HepG2 (cell line): ENCODE measurements at regions not wholly inside any gene's neighbourhood (a gene's known extent, or its start where the extent isn't known, plus 50 kb on each side); places are given as distances from the start of the nearest gene placed in this dataset.

Experiments used
- ATAC-seq: fragments of 200-7000 bp; cut with Tn5 transposase; 3 replicates; pipeline ENCODE4 v1.9.1; 2020; ENCODE audit warnings: mild to moderate bottlenecking, moderate library complexity
- BruUV-seq: library from RNA; stranded (reverse); fragments of 400-500 nt; replicated peaks from 2 replicates; lab custom pipeline; 2021; lab: Mats Ljungman, UMichigan
- CTCF ChIA-PET: fragments of 300-600 bp; formaldehyde crosslinking; extraction: SDS; loops from one replicate; lab custom pipeline; 2021; ENCODE audit warnings: low total read pairs, inconsistent platforms, low intra/inter-chr PET ratio; lab: Yijun Ruan, JAX
- POLR2A ChIA-PET: fragments of 350-600 bp; sonication (Branson Sonifier 250); formaldehyde crosslinking; loops from one replicate; lab custom pipeline; 2020; ENCODE audit warnings: antibody characterized with exemption, inconsistent platforms; lab: Yijun Ruan, JAX
- DNase-seq: peaks from one replicate; pipeline ENCODE4 v3.0.0-alpha.2; 2015; ENCODE audit warnings: low spot score
- FAIRE-seq: peaks from 3 replicates; lab custom pipeline; 2011; peaks lifted over from hg19 to GRCh38; lab: Jason Lieb, UNC
- H2AFZ ChIP-seq: one replicate; pipeline ENCODE4 v1.6.1; 2011; ENCODE audit warnings: low read length, inconsistent platforms
- H3K27ac ChIP-seq: fragments of 300-600 bp; 3 replicates; pipeline ENCODE4 v1.8.0; 2011; ENCODE audit warnings: mixed run types, mild to moderate bottlenecking, mixed read lengths, low read length, inconsistent platforms; ENCODE audit not compliant: insufficient read depth; ENCODE audit errors: extremely low read length
- H3K27me3 ChIP-seq, 2 experiments: fragments of 200-600 bp in 1 of 2; 2 replicates in 1 of 2; 3 replicates in 1 of 2; pipeline versions ENCODE4 v1.6.0 to v1.8.0; 2011; ENCODE audit warnings: low read length in 2 of 2, mild to moderate bottlenecking in 2 of 2, moderate library complexity in 2 of 2, inconsistent platforms in 1 of 2; ENCODE audit not compliant: insufficient read depth in 2 of 2, control insufficient read depth in 1 of 2
- H3K36me3 ChIP-seq, 2 experiments: fragments of 200-600 bp in 1 of 2; replicated peaks in 1 of 2; 2 replicates in 1 of 2; 3 replicates in 1 of 2; pipeline versions ENCODE4 v1.5.1 to v1.8.0; 2011; ENCODE audit warnings: low read length in 2 of 2, inconsistent platforms in 1 of 2; ENCODE audit not compliant: insufficient read depth in 2 of 2, control insufficient read depth in 1 of 2
- H3K4me1 ChIP-seq: 2 replicates; pipeline ENCODE4 v1.5.1; 2012; ENCODE audit warnings: low read length, inconsistent platforms; ENCODE audit not compliant: insufficient read depth
- H3K4me2 ChIP-seq: 2 replicates; pipeline ENCODE4 v1.6.0; 2011; ENCODE audit warnings: low read depth, low read length, inconsistent platforms
- H3K4me3 ChIP-seq, 3 experiments: fragments of 200-600 bp in 1 of 3; sonication (generic), shearing (Covaris generic) in 1 of 3; replicated peaks in 1 of 3; 2 replicates each; pipeline ENCODE4 v1.5.1; 2011 to 2016; ENCODE audit warnings: low read length in 3 of 3, inconsistent platforms in 2 of 3, low read depth in 2 of 3, mild to moderate bottlenecking in 2 of 3, control low read depth in 1 of 3, mixed read lengths in 1 of 3; ENCODE audit not compliant: insufficient read depth in 1 of 3
- H3K79me2 ChIP-seq: one replicate; pipeline ENCODE4 v1.6.1; 2011; ENCODE audit warnings: low read length, inconsistent platforms; ENCODE audit not compliant: insufficient read depth
- H3K9ac ChIP-seq: 2 replicates; pipeline ENCODE4 v1.6.0; 2011; ENCODE audit warnings: mild to moderate bottlenecking, low read depth, low read length, inconsistent platforms; ENCODE audit not compliant: insufficient read depth
- H3K9me3 ChIP-seq: 2 replicates; pipeline ENCODE4 v1.5.1; 2012; ENCODE audit warnings: mild to moderate bottlenecking, low read length
- H4K20me1 ChIP-seq: 2 replicates; pipeline ENCODE4 v1.6.0; 2011; ENCODE audit warnings: inconsistent platforms, mild to moderate bottlenecking, low read length, moderate library complexity; ENCODE audit not compliant: insufficient read depth
- ATF7 ChIP-seq, 2 experiments: fragments of 450-650 bp in 1 of 2; sonication (generic) in 1 of 2; formaldehyde crosslinking in 1 of 2; IDR thresholded peaks; 2 replicates each; pipeline versions ENCODE4 v1.4.0 to v1.6.1; 2016 to 2020; ENCODE audit warnings: antibody characterized with exemption in 1 of 2, mild to moderate bottlenecking in 1 of 2, missing genetic modification reagents in 1 of 2
- HMG20B ChIP-seq: conservative IDR thresholded peaks from 2 replicates; pipeline ENCODE4 v1.6.1; 2016; ENCODE audit warnings: missing genetic modification reagents, missing compliant biosample characterization
- KDM1A ChIP-seq: IDR thresholded peaks from 2 replicates; pipeline ENCODE4 v1.6.1; 2016; ENCODE audit warnings: missing compliant biosample characterization
- PAX8 ChIP-seq: sonication (generic); formaldehyde crosslinking; IDR thresholded peaks from 2 replicates; pipeline ENCODE4 v1.8.0; 2022; ENCODE audit warnings: mild to moderate bottlenecking, missing genetic modification reagents, borderline replicate concordance
- TARDBP ChIP-seq: sonication (generic); formaldehyde crosslinking; IDR thresholded peaks from 2 replicates; pipeline ENCODE4 v1.8.0; 2022; ENCODE audit warnings: mild to moderate bottlenecking, missing genetic modification reagents
- THYN1 ChIP-seq: sonication (generic); formaldehyde crosslinking; IDR thresholded peaks from 2 replicates; pipeline ENCODE4 v1.8.1; 2023; ENCODE audit warnings: low read depth, mild to moderate bottlenecking, moderate library complexity, missing genetic modification reagents, borderline replicate concordance
- WGBS: methylation state at CpG from one replicate; pipeline ENCODE4 v1.1.6; 2017; ENCODE audit warnings: low lambda C conversion rate; 5-methylcytosine and 5-hydroxymethylcytosine counted together
- in situ Hi-C: cut with HindIII; loops from 2 replicates; pipeline ENCODE4 v1.10.0; 2017; ENCODE audit warnings: low pct_unique_long_range_greater_than_20kb; ENCODE audit not compliant: extremely low pct_ligation_motif_present
- intact Hi-C: fragments of 100-400 bp; cut with micrococcal nuclease; formaldehyde crosslinking; loops from one replicate; pipeline ENCODE4 v1.10.0; 2022; ENCODE audit not compliant: unreplicated experiment
- TF ChIP-seq, protein P1 (sequence below): sonication (generic); formaldehyde crosslinking; IDR thresholded peaks from 2 replicates; pipeline ENCODE4 v1.5.1; 2020; ENCODE audit warnings: missing genetic modification reagents, mild to moderate bottlenecking, borderline replicate concordance
- TF ChIP-seq, protein P2 (sequence below), 2 experiments: IDR thresholded peaks; 2 replicates each; pipeline ENCODE4 v1.6.1; 2011 to 2012; ENCODE audit warnings: low read length in 2 of 2, borderline replicate concordance in 1 of 2, low read depth in 1 of 2, mild to moderate bottlenecking in 1 of 2, moderate library complexity in 1 of 2
- TF ChIP-seq, protein P3 (sequence below): sonication (generic); formaldehyde crosslinking; IDR thresholded peaks from 2 replicates; pipeline ENCODE4 v1.4.0; 2020; ENCODE audit warnings: missing genetic modification reagents, borderline replicate concordance
- TF ChIP-seq, protein P4 (sequence below): sonication (generic); formaldehyde crosslinking; IDR thresholded peaks from 2 replicates; pipeline ENCODE4 v1.5.0; 2020; ENCODE audit warnings: missing genetic modification reagents, mild to moderate bottlenecking, borderline replicate concordance

DNA sequence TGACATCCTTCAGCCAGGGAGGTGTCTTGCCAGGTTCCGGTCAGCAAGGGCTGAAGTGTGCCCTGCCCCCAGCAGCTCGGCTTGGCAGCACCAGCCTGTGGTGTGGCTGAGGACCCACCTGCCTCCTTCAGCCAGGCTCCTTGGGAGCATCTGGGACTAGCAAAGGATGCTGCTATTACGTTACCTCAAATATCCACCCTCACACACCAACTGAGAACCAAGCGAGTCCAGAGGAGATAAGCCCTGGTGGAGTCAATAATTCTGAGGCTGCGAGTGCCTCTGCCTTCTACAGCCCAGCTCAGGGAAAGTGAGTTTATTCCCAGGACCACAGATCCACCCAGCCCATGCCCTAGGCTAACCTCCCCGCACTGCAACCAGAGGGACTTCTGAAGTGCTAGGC lies 57.1 kb upstream of the FSTL4 start (continued):
- TF ChIP-seq, protein P1, sequence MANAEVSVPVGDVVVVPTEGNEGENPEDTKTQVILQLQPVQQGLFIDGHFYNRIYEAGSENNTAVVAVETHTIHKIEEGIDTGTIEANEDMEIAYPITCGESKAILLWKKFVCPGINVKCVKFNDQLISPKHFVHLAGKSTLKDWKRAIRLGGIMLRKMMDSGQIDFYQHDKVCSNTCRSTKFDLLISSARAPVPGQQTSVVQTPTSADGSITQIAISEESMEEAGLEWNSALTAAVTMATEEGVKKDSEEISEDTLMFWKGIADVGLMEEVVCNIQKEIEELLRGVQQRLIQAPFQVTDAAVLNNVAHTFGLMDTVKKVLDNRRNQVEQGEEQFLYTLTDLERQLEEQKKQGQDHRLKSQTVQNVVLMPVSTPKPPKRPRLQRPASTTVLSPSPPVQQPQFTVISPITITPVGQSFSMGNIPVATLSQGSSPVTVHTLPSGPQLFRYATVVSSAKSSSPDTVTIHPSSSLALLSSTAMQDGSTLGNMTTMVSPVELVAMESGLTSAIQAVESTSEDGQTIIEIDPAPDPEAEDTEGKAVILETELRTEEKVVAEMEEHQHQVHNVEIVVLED (CRISPR knock-in tag): no peak
- TF ChIP-seq, all 625 proteins: peak for 0

DNA sequence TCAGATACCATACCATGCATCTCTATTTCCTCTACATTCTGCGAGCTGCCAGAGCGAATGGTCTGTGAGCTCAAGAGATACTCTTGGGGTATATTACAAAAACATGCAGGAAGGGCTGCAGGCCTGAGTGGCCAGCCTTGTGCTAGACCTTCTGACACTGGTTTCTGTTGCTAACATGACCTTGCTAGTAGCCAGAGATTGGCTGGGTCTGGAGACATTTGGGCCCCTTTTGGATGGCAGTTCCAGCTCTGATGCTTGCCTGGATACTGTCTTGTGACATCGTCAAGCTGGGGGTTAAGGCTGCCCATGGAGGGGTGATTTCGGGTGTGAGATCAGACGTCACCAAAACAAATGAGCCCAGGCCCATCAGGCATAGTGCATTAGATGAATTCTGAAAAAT lies 56.1 kb upstream of the FSTL4 start:
- H3K9me3 ChIP-seq: no peaks in the 10 kb centered on the region
- H3K27me3 ChIP-seq: peaks cover 0 to 15% of the 10 kb centered on the region in 2 experiments; a peak in 3 of 5 replicates
- no peak overlapping the region for H3K27ac ChIP-seq
- no peak overlapping the region for H3K4me2 ChIP-seq
- intact Hi-C loops: no loop called here
- CTCF ChIA-PET: no interaction called here
- H2AFZ ChIP-seq: no peak overlapping the region
- H4K20me1 ChIP-seq: no peaks in the 10 kb centered on the region
- no peak for FAIRE-seq
- no peaks in the 10 kb centered on the region for H3K4me1 ChIP-seq
- in situ Hi-C loops: no loop called here
- H3K36me3 ChIP-seq: no peaks in the 10 kb centered on the region
- POLR2A ChIA-PET: no interaction called here
- no TSS peak for BruUV-seq
- no peak for DNase-seq
- 1% methylated on average over 5 of the region's 5 CpGs for WGBS
- H3K79me2 ChIP-seq: no peaks in the 10 kb centered on the region
- no peak overlapping the region for H3K4me3 ChIP-seq
- no peak overlapping the region for H3K9ac ChIP-seq
- no peak for ATAC-seq
- TF ChIP-seq KDM1A (CRISPR knock-in tag) (no peak), ATF7 (IDR thresholded peaks at IDR 0.05) (no peak), ATF7 (CRISPR knock-in tag; IDR thresholded peaks at IDR 0.05) (no peak), PAX8 (CRISPR knock-in tag) (no peak), TARDBP (no peak), HMG20B (CRISPR knock-in tag) (no peak), THYN1 (no peak)
- TF ChIP-seq, protein P2, sequence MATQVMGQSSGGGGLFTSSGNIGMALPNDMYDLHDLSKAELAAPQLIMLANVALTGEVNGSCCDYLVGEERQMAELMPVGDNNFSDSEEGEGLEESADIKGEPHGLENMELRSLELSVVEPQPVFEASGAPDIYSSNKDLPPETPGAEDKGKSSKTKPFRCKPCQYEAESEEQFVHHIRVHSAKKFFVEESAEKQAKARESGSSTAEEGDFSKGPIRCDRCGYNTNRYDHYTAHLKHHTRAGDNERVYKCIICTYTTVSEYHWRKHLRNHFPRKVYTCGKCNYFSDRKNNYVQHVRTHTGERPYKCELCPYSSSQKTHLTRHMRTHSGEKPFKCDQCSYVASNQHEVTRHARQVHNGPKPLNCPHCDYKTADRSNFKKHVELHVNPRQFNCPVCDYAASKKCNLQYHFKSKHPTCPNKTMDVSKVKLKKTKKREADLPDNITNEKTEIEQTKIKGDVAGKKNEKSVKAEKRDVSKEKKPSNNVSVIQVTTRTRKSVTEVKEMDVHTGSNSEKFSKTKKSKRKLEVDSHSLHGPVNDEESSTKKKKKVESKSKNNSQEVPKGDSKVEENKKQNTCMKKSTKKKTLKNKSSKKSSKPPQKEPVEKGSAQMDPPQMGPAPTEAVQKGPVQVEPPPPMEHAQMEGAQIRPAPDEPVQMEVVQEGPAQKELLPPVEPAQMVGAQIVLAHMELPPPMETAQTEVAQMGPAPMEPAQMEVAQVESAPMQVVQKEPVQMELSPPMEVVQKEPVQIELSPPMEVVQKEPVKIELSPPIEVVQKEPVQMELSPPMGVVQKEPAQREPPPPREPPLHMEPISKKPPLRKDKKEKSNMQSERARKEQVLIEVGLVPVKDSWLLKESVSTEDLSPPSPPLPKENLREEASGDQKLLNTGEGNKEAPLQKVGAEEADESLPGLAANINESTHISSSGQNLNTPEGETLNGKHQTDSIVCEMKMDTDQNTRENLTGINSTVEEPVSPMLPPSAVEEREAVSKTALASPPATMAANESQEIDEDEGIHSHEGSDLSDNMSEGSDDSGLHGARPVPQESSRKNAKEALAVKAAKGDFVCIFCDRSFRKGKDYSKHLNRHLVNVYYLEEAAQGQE (IDR thresholded peaks at IDR 0.05; ENCODE audit: borderline replicate concordance in 1 of 2, low read depth in 1 of 2, low read length in 2 of 2): no peak
- TF ChIP-seq, protein P3, sequence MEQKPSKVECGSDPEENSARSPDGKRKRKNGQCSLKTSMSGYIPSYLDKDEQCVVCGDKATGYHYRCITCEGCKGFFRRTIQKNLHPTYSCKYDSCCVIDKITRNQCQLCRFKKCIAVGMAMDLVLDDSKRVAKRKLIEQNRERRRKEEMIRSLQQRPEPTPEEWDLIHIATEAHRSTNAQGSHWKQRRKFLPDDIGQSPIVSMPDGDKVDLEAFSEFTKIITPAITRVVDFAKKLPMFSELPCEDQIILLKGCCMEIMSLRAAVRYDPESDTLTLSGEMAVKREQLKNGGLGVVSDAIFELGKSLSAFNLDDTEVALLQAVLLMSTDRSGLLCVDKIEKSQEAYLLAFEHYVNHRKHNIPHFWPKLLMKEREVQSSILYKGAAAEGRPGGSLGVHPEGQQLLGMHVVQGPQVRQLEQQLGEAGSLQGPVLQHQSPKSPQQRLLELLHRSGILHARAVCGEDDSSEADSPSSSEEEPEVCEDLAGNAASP: no peak
- TF ChIP-seq, protein P4, sequence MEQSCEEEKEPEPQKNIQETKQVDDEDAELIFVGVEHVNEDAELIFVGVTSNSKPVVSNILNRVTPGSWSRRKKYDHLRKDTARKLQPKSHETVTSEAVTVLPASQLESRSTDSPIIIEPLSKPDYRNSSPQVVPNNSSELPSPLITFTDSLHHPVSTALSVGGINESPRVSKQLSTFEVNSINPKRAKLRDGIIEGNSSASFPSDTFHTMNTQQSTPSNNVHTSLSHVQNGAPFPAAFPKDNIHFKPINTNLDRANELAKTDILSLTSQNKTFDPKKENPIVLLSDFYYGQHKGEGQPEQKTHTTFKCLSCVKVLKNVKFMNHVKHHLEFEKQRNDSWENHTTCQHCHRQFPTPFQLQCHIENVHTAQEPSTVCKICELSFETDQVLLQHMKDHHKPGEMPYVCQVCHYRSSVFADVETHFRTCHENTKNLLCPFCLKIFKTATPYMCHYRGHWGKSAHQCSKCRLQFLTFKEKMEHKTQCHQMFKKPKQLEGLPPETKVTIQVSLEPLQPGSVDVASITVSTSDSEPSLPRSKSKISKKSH (CRISPR knock-in tag): no peak
